Ishikawa (cell line): ENCODE measurements at regions not wholly inside any gene's neighbourhood (a gene's known extent, or its start where the extent isn't known, plus 50 kb on each side); places are given as distances from the start of the nearest gene placed in this dataset.

ENCODE experiments used
- CREB1 ChIP-seq: IDR thresholded peaks from 2 replicates; pipeline ENCODE4 v1.6.1; 2012; ENCODE audit warnings: low read depth
- FOXM1 ChIP-seq: IDR thresholded peaks from 2 replicates; pipeline ENCODE4 v1.6.1; 2012; ENCODE audit warnings: low read depth, borderline replicate concordance
- MAX ChIP-seq: IDR thresholded peaks from 2 replicates; pipeline ENCODE4 v1.6.1; 2012
- NFIC ChIP-seq: IDR thresholded peaks from 2 replicates; pipeline ENCODE4 v1.6.1; 2012
- RAD21 ChIP-seq: IDR thresholded peaks from 2 replicates; pipeline ENCODE4 v1.6.1; 2012; ENCODE audit warnings: low read depth
- TAF1 ChIP-seq: IDR thresholded peaks from 2 replicates; pipeline ENCODE4 v1.6.1; 2012; ENCODE audit warnings: low read depth, mild to moderate bottlenecking
- TEAD4 ChIP-seq: IDR thresholded peaks from 2 replicates; pipeline ENCODE4 v1.6.1; 2012

GRCh38 chr6:33934731-33935270 is 131.0 kb upstream of the MLN start:
- TF ChIP-seq TAF1 (no peak), RAD21 (no peak), CREB1 (no peak), FOXM1 (no peak), NFIC (no peak), TEAD4 (no peak), MAX (no peak)
